Stimulated activated naive CD4-positive, alpha-beta T cell (primary cell): ENCODE measurements at regions not wholly inside any gene's neighbourhood (a gene's known extent, or its start where the extent isn't known, plus 50 kb on each side); places are given as distances from the start of the nearest gene placed in this dataset.
"Not testable (repeated sequence)": the region's sequence is repeated elsewhere in the genome, so short reads cannot be mapped to it uniquely, and the experiment has no call there.

Experiments
- DNase-seq, 6 experiments: peaks; one replicate each; lab custom pipeline; 2025; lab: John Stamatoyannopoulos, UW

- DNase-seq, result no peak
Measured at GRCh38 chr3:168976969-168977368, 686.5 kb downstream of the MECOM start.

- DNase-seq, result no peak
Measured at GRCh38 chr3:168975576-168975975, 687.9 kb downstream of the MECOM start.

GRCh38 chr3:168974617-168975403 lies 688.7 kb downstream of the MECOM start:
- no peak for DNase-seq

- DNase-seq, result no peak
Measured at GRCh38 chr3:168973897-168974296, 689.6 kb downstream of the MECOM start.

DNA sequence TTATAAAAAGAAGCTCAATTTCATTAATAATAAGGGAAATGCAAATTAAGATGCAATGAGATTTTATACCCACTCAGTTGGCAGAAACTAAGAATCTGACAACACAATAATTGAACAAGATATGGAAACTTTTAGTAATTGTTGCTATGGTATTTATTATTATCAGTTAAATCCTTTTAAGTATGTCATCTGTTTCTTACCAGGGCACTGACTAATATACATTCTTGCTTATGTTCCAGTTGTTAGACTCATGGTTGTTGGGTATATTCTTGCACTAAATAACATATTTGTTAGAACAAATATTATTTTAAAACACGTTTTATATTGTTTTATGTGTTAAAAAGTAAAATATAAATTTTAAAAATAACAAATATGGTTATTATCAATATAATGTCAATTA lies 690.3 kb downstream of the MECOM start:
- DNase-seq, result no peak

DNA sequence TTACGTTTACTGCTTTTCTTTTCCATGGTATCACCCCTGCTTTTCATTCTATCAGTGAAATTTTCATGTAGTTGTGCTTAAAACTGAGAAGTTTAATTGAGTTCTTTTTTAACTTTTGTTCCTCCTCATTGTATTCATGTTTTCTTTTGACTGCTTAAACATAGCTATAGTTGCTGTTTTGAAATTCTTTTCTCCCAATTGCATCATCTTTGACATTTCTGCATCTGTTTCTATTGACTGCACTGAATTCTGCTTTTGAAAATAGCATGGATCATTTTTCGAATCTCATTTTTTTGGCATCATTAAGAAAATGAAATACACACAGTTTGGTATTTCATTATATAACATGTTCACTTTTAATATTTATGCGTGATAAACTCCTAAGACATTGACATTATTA lies 694.9 kb downstream of the MECOM start:
- DNase-seq, result no peak

- no peak for DNase-seq
Measured at GRCh38 chr3:168964736-168965135, 698.8 kb downstream of the MECOM start.

DNA sequence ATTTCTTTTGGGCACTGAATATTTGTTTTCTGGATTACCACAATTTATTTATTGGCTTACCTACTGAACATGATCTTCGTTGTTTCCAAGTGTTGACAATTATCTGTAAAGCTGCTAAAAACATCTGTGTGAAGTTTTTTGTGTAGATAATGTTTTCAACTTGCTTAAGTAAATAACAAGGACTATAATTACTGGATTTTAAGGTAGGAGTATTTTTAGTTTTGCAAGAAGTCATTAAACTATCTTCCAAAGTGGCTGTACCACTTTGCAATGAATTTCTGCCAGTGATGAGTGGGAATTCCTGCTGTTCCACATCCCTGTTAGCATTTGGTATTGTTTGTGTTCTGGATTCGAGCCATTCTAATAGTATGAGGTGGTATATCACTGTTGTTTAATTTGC lies 702.2 kb downstream of the MECOM start:
- DNase-seq, result no peak

DNA sequence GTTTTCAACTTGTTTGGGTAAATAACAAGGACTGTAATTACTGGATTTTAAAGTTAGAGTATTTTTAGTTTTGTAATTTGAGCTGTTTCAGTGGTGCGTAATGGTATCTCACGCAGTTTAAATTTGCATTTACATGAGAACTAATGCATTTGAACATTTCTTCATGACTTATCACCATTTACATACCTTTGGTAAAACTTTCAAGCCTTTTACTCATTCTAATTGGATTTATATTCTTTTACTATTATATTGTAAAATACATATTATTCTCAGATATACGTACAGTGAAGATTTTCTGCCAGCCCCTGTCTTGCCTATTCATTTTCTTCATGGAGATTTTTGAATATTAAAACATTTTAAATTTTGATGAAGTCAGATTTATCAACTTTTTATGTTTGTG lies 703.8 kb downstream of the MECOM start:
- DNase-seq, result no peak

DNA sequence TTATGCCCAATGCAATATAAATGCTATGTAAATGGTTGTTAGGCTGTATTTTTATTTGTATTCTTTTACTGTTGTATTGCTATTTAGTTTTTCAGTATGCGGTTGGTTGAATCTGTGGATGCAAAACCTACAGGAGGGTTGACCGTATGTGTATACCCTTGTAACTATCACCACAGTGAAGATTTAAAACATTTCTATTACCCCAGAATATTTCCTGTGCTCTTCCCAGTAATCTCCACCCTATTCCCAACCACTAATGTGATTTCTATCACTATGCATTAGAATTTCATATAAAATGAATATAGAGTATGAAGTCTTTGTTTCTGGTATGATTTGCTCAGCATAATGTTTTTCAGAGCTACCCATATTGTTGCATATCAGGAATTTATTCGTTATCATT lies 705.0 kb downstream of the MECOM start:
- DNase-seq, result no peak

GRCh38 chr3:168956076-168956475 lies 707.4 kb downstream of the MECOM start:
- no peak for DNase-seq

DNA sequence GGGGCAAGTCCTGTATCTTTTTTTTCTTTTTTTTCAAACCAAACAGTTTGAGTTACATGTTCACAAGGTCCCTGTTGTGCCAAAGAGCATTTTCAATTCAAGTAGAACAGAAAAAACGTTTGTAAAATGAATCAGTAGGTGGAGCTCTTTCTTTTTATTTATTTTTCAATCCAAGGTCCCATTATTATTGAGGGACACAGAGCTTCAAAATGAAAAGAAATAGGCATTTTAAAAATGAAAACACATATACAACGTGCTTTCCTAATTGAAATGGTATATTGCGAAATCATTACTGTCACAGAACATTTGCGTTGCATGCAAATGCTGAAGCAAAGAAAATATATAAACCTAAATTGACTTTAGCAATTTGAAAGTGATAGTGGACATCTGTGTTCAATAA lies 711.0 kb downstream of the MECOM start:
- DNase-seq, result no peak

GRCh38 chr3:168951884-168952283 lies 711.6 kb downstream of the MECOM start:
- no peak for DNase-seq

GRCh38 chr3:168951368-168951767 lies 712.1 kb downstream of the MECOM start:
- no peak for DNase-seq

DNA sequence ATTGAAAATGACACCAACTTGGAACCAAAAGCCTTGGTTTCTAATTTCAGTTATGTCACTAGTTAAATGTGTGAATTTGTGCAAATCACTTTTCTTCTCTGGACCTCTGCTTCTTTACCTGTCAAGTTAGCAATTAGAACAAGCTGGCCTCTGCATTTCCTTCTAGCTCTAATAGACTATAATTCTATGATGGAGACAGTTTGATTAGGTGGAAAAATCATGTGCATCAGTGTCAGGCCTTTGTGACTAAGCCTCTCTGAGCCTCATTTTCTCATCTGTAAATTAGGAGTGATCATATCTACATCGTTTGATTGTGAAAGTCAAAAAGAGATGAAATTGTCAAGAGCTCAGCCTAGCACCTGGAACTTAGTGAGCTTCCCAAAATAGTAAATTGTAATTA lies 712.9 kb downstream of the MECOM start:
- no peak for DNase-seq

DNA sequence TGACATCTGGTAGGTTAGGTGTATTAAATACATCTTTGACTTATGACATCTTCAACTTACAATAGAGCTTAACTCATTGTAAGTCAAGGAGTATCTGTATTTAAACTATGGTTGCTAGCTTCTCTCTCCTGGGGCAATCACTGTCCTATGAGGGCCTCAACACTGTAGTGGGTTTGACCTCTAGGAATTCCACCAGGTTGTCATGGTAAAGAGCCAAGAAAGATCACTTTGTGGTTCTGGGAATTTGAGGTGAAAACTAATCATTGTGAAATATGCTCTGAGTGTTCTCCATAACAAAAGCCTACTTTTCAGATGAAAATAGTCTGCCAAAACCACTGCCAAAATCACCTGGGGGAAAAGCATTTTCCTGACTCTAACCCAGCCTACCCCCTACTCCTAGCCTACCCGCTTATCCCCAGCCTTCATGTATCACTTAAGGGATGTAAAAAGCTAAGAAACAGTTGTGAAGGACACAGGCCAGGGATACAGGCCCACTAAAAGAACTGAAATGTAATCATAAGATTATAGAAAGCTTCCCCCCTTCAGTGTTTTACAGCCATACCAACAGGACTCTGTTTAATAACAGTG lies 723.8 kb downstream of the MECOM start:
- DNase-seq, result no peak

DNA sequence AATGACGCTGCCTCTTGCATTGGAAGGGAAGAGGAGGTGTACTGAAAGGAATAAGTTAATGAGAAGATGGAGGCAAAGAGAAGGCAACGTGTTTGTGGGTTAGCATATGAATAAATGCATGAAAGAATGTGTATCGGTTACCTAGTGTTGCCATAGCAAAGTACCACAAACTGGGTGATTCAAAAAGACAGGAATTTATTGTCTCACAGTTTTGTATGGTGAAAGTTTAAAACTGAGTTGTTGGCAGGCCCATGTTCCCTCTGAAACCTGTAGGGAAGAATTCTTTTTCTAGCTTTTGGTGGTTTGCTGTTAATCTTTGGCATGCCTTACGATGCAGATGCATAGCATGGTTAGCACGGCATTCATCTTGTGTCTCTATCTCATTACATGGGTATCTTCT lies 729.9 kb downstream of the MECOM start:
- DNase-seq, result no peak

GRCh38 chr3:168929997-168930396 lies 733.5 kb downstream of the MECOM start:
- not testable (repeated sequence) for DNase-seq

- DNase-seq, result no peak
Measured at GRCh38 chr3:168926426-168926825, 737.1 kb downstream of the MECOM start.

DNA sequence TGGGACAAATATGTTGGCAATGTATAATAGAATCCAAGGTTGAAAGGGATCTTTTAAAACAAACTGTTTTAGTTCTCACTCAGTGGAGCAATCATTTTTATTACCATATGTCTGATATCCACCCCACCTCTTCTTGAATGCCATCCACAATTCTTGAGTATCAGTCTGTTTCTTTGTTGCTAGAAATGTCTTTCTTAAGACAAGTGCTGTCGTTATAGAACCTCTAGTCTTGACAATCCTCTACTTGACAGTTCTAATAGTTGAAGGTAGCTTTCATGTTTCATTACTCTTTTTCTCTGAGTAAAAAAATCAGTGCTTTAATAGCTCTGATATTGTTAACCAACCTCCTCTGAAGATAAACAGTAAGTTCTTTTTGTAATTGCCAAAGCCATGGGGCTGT lies 737.9 kb downstream of the MECOM start:
- no peak for DNase-seq

- DNase-seq, result no peak
Measured at GRCh38 chr3:168914662-168915061, 748.9 kb downstream of the MECOM start.

GRCh38 chr3:168909260-168909659 lies 754.3 kb downstream of the MECOM start:
- no peak for DNase-seq

- DNase-seq, result no peak
Measured at GRCh38 chr3:168895419-168895818, 768.1 kb downstream of the MECOM start.

DNA sequence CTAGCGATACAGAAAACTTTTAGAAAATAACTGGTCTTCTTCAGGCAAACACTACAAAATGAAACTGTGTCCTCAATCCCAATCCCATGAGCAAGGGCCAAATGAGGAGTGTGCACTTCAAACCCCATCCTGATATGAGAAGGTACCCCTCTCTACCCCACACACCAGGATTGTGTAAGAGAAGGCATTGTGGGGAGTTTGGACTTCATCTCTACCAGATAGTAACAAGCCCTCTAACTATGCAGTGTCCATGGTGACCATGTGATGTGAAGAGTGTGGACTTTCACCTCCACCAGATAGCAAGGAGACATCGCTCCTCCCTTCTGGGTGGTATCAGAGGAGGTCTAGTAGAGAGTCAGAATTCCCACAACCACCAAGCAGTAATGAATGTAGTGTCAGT lies 769.3 kb downstream of the MECOM start:
- DNase-seq, result no peak
